ENCODE measurements at regions not wholly inside any gene's neighbourhood (a gene's known extent, or its start where the extent isn't known, plus 50 kb on each side); places are given as distances from the start of the nearest gene placed in this dataset.

DNA sequence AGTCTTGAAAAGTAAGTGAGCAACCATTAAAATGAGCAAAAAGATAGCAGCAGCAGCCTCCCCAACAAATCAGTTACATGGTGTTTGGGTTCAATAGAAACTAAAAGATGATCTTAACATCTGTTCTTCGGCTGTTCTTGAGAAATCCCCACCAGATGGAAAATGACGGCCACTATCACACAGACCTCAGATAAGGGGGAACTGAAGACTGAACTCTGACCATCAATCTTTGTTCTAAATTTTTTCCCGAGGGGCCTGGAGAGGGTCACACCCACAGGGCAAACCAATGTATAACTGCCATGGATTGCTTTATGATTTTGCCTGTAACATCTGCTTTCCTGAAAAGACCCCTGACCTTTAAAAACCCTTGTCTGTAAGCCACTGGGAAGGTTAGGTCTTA is 624.8 kb upstream of the KIRREL3 start:
- BruUV-seq (replicated peaks), result no TSS peak
- Histone ChIP-seq H2AFZ (ENCODE audit: low read length) (no peak overlapping the region), H4K20me1 (ENCODE audit: insufficient read depth, low read length) (no peaks in the 10 kb centered on the region), H3K4me1 (ENCODE audit: insufficient read depth, low read length, poor library complexity, severe bottlenecking) (no peaks in the 10 kb centered on the region), H3K4me2 (ENCODE audit: low read length) (no peak overlapping the region), H3K36me3 (ENCODE audit: insufficient read depth, low read length) (no peaks in the 10 kb centered on the region), H3K79me2 (ENCODE audit: insufficient read depth, low read depth, low read length) (no peaks in the 10 kb centered on the region), H3K9me3 (ENCODE audit: low read length) (no peaks in the 10 kb centered on the region), H3K27ac (ENCODE audit: low read depth, low read length, poor library complexity, severe bottlenecking) (no peak overlapping the region), H3K4me3 (ENCODE audit: low read depth, low read length, poor library complexity, severe bottlenecking) (no peak overlapping the region), H3K9me2 (ENCODE audit: insufficient read depth, low read length) (no peaks in the 10 kb centered on the region)
- TF ChIP-seq EZH2phosphoT487 (IDR thresholded peaks at IDR 0.05; ENCODE audit: borderline replicate concordance, low read depth, low read length), result no peak
- TF ChIP-seq, protein P1, sequence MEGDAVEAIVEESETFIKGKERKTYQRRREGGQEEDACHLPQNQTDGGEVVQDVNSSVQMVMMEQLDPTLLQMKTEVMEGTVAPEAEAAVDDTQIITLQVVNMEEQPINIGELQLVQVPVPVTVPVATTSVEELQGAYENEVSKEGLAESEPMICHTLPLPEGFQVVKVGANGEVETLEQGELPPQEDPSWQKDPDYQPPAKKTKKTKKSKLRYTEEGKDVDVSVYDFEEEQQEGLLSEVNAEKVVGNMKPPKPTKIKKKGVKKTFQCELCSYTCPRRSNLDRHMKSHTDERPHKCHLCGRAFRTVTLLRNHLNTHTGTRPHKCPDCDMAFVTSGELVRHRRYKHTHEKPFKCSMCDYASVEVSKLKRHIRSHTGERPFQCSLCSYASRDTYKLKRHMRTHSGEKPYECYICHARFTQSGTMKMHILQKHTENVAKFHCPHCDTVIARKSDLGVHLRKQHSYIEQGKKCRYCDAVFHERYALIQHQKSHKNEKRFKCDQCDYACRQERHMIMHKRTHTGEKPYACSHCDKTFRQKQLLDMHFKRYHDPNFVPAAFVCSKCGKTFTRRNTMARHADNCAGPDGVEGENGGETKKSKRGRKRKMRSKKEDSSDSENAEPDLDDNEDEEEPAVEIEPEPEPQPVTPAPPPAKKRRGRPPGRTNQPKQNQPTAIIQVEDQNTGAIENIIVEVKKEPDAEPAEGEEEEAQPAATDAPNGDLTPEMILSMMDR (conservative IDR thresholded peaks at IDR 0.05; ENCODE audit: low read length), result no peak
- ChIA-PET POLR2A (interaction anchor here (0.7 kb wide), 1 partner anchor 247 kb away, joined by 3 read pairs; no protein-coding TSS in a partner anchor), CTCF (ENCODE audit: unreplicated experiment) (no interaction called here)
- intact Hi-C loops (cut with micrococcal nuclease; ENCODE audit: unreplicated experiment), result no loop called here
- DNase-seq (ENCODE audit: low spot score), result no peak

DNA sequence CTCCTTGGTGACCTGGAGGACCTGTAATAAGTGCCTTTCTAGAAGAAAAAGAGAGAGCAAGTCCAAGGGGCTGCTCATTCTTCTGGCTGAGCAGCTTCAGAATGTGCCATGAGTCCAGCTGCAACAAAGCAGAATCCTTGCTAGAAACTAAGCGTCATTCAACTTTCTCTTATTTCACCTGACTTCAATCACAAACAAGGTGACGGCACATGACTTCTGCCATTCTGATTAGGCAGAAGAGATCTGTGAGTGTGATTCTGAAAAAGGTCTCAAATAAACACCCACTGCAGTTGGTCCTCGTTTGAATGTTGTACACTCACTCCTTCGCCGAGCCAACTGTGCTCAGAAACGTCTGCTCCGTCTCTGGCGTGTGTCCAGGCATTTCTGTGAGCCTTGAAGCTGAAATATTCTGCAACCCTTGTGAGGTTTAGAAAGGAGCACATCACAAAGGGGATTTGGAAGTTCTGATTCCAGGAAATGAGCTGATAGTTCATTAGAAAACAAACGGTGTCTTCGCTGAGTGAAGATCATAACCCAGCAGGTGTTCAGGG is 623.8 kb upstream of the KIRREL3 start:
- Histone ChIP-seq H3K27ac (ENCODE audit: low read depth, low read length, poor library complexity, severe bottlenecking) (no peak overlapping the region), H3K36me3 (ENCODE audit: insufficient read depth, low read length) (no peaks in the 10 kb centered on the region), H4K20me1 (ENCODE audit: insufficient read depth, low read length) (no peaks in the 10 kb centered on the region), H3K9me3 (ENCODE audit: low read length) (no peaks in the 10 kb centered on the region), H3K9me2 (ENCODE audit: insufficient read depth, low read length) (no peaks in the 10 kb centered on the region), H3K4me1 (ENCODE audit: insufficient read depth, low read length, poor library complexity, severe bottlenecking) (no peaks in the 10 kb centered on the region), H3K4me3 (ENCODE audit: low read depth, low read length, poor library complexity, severe bottlenecking) (no peak overlapping the region), H3K4me2 (ENCODE audit: low read length) (no peak overlapping the region), H2AFZ (ENCODE audit: low read length) (no peak overlapping the region), H3K79me2 (ENCODE audit: insufficient read depth, low read depth, low read length) (no peaks in the 10 kb centered on the region)
- ChIA-PET CTCF (ENCODE audit: unreplicated experiment) (no interaction called here), POLR2A (no interaction called here)
- TF ChIP-seq, protein P1 (conservative IDR thresholded peaks at IDR 0.05; ENCODE audit: low read length), result no peak
- TF ChIP-seq EZH2phosphoT487 (IDR thresholded peaks at IDR 0.05; ENCODE audit: borderline replicate concordance, low read depth, low read length), result no peak
- intact Hi-C loops (cut with micrococcal nuclease; ENCODE audit: unreplicated experiment), result no loop called here
- no peak for DNase-seq (ENCODE audit: low spot score)
- no TSS peak for BruUV-seq (replicated peaks)

DNA sequence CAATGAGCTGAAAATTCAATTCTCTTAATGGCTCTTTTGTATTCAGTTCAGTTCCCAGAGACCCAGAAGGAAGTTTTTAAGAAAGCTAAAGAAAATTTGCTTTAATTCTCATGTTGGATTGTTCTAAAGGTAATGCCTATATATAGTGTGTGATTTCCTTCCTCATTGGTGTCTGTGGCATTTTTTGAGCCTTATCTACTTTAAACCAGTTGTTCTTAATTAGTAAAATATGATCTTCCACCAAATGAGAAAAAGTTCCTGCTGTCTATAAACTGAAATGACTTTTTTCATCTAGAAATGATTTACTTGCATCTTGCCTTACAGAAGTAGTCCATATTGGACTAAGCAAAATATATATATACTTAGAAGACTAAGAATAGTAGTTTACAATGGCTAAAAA is 622.1 kb upstream of the KIRREL3 start:
- CTCF ChIA-PET (ENCODE audit: unreplicated experiment), result no interaction called here
- Histone ChIP-seq H3K79me2 (ENCODE audit: insufficient read depth, low read depth, low read length) (no peaks in the 10 kb centered on the region), H2AFZ (ENCODE audit: low read length) (no peak overlapping the region), H3K4me1 (ENCODE audit: insufficient read depth, low read length, poor library complexity, severe bottlenecking) (no peaks in the 10 kb centered on the region), H3K9me3 (ENCODE audit: low read length) (no peaks in the 10 kb centered on the region), H4K20me1 (ENCODE audit: insufficient read depth, low read length) (no peaks in the 10 kb centered on the region), H3K27ac (ENCODE audit: low read depth, low read length, poor library complexity, severe bottlenecking) (no peak overlapping the region), H3K4me2 (ENCODE audit: low read length) (no peak overlapping the region), H3K36me3 (ENCODE audit: insufficient read depth, low read length) (no peaks in the 10 kb centered on the region), H3K4me3 (ENCODE audit: low read depth, low read length, poor library complexity, severe bottlenecking) (no peak overlapping the region), H3K9me2 (ENCODE audit: insufficient read depth, low read length) (no peaks in the 10 kb centered on the region)
- no TSS peak for BruUV-seq (replicated peaks)
- intact Hi-C loops (cut with micrococcal nuclease; ENCODE audit: unreplicated experiment), result no loop called here
- TF ChIP-seq EZH2phosphoT487 (IDR thresholded peaks at IDR 0.05; ENCODE audit: borderline replicate concordance, low read depth, low read length), result no peak
- TF ChIP-seq, protein P1 (conservative IDR thresholded peaks at IDR 0.05; ENCODE audit: low read length), result no peak
- DNase-seq (ENCODE audit: low spot score), result no peak
- POLR2A ChIA-PET, result no interaction called here
